Right lobe of liver (tissue), 6 donors: ENCODE measurements at regions not wholly inside any gene's neighbourhood (a gene's known extent, or its start where the extent isn't known, plus 50 kb on each side); places are given as distances from the start of the nearest gene placed in this dataset.

Experiments used
- ATAC-seq, 4 donors: fragments of 200-7000 bp; cut with Tn5 transposase; one replicate each; pipeline ENCODE4 v1.9.1; 2020; ENCODE audit warnings: mild to moderate bottlenecking in 4 of 4, moderate library complexity in 4 of 4
- DNase-seq, 3 donors: peaks; one replicate each; pipeline ENCODE4 v3.0.0-alpha.2; 2020
- H3K27ac ChIP-seq, 3 donors: fragments of 200-600 bp; one replicate each; pipeline ENCODE4 v1.8.0; 2022
- H3K27me3 ChIP-seq, 2 donors: fragments of 200-600 bp; one replicate each; pipeline ENCODE4 v1.8.0; 2022
- H3K36me3 ChIP-seq, 4 donors: fragments of 200-600 bp; sonication (generic) in 1 of 4; one replicate each; pipeline versions ENCODE4 v1.5.1 to v1.8.0; 2017 to 2022; ENCODE audit warnings: control low read depth in 1 of 4
- H3K4me1 ChIP-seq, 4 donors: fragments of 200-600 bp; sonication (generic) in 1 of 4; one replicate each; pipeline versions ENCODE4 v1.5.1 to v1.8.0; 2017 to 2022; ENCODE audit warnings: control low read depth in 1 of 4
- H3K4me3 ChIP-seq, 3 donors: fragments of 200-600 bp; one replicate each; pipeline ENCODE4 v1.8.0; 2022
- H3K9me3 ChIP-seq, 4 donors: fragments of 200-600 bp; sonication (generic) in 1 of 4; one replicate each; pipeline versions ENCODE4 v1.5.1 to v1.8.0; 2017 to 2022; ENCODE audit warnings: control low read depth in 1 of 4
- POLR2A ChIP-seq: fragments of 450-650 bp; IDR thresholded peaks from one replicate; pipeline ENCODE4 v1.6.1; 2017; ENCODE audit warnings: antibody characterized with exemption, mild to moderate bottlenecking
- WGBS: methylation state at CpG from one replicate; pipeline ENCODE4 v1.1.6; 2018; ENCODE audit warnings: low coverage, low lambda C conversion rate; ENCODE audit not compliant: insufficient coverage; ENCODE audit errors: missing lambda C conversion rate; 5-methylcytosine and 5-hydroxymethylcytosine counted together
- intact Hi-C, 2 donors: fragments of 100-400 bp; cut with DNase I; formaldehyde crosslinking; loops; one replicate each; pipeline versions ENCODE4 v1.11.2 to v1.14.1; 2022
- TF ChIP-seq, protein P1 (sequence below), 4 donors: fragments of 200-600 bp in 3 of 4; fragments of 450-650 bp in 1 of 4; IDR thresholded peaks; one replicate each; pipeline versions ENCODE4 v1.5.1 to v1.8.0; 2016 to 2022; ENCODE audit warnings: antibody characterized with exemption in 4 of 4, mild to moderate bottlenecking in 2 of 4
- donor health status: DM: no; HTN: yes; CAD: no.
- donor health status: DM: no; HTN: no; CAD: no.
- donor health status: DM: no; HTN: no; CAD: no.
- donor health status: DM: no; HTN: yes; CAD: no.
- donor health status: DM: no; HTN: yes; CAD: no.

GRCh38 chr20:6898928-6899327 lies 131.4 kb downstream of the BMP2 start:
- 20% methylated on average over 1 of the region's 3 CpGs for WGBS
- H3K4me1 ChIP-seq, result no peaks in the 10 kb centered on the region
- no peaks in the 10 kb centered on the region for H3K36me3 ChIP-seq
- no peaks in the 10 kb centered on the region for H3K9me3 ChIP-seq
- H3K27ac ChIP-seq, result no peak overlapping the region
- no peak for DNase-seq
- no peaks in the 10 kb centered on the region for H3K27me3 ChIP-seq
- intact Hi-C loops, result no loop called here
- TF ChIP-seq, protein P1, sequence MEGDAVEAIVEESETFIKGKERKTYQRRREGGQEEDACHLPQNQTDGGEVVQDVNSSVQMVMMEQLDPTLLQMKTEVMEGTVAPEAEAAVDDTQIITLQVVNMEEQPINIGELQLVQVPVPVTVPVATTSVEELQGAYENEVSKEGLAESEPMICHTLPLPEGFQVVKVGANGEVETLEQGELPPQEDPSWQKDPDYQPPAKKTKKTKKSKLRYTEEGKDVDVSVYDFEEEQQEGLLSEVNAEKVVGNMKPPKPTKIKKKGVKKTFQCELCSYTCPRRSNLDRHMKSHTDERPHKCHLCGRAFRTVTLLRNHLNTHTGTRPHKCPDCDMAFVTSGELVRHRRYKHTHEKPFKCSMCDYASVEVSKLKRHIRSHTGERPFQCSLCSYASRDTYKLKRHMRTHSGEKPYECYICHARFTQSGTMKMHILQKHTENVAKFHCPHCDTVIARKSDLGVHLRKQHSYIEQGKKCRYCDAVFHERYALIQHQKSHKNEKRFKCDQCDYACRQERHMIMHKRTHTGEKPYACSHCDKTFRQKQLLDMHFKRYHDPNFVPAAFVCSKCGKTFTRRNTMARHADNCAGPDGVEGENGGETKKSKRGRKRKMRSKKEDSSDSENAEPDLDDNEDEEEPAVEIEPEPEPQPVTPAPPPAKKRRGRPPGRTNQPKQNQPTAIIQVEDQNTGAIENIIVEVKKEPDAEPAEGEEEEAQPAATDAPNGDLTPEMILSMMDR (IDR thresholded peaks at IDR 0.05), result no peak
- TF ChIP-seq POLR2A, result no peak
- no peak overlapping the region for H3K4me3 ChIP-seq
- no peak for ATAC-seq

DNA sequence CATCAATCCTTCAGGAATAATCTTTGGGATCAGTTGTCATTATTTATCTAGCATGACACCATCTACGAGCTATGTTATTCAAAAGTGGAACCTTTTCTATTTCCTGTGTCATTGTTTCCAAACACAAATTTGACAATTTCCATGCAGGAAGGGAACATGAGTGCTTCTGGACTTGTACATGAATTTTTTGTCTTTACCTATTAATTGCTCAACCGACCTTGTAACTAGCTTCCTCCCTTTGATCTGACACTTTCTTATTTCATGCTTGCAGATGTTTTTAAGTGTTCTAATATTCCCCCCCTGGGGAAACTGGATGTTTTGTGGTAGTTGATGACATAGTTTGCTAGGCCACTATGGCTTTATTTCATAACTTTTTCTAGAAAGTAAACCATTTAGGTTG lies 139.4 kb downstream of the BMP2 start:
- H3K4me1 ChIP-seq, result no peaks in the 10 kb centered on the region
- no peaks in the 10 kb centered on the region for H3K27me3 ChIP-seq
- intact Hi-C loops, result no loop called here
- H3K9me3 ChIP-seq, result no peaks in the 10 kb centered on the region
- no peak for DNase-seq
- no peak overlapping the region for H3K27ac ChIP-seq
- 54% methylated on average over 2 of the region's 2 CpGs for WGBS
- TF ChIP-seq, protein P1 (IDR thresholded peaks at IDR 0.05), result no peak
- no peak for TF ChIP-seq POLR2A
- no peak for ATAC-seq
- H3K36me3 ChIP-seq, result no peaks in the 10 kb centered on the region
- no peak overlapping the region for H3K4me3 ChIP-seq

GRCh38 chr20:6908673-6909072 lies 141.2 kb downstream of the BMP2 start:
- Histone ChIP-seq H3K9me3 (no peaks in the 10 kb centered on the region), H3K36me3 (no peaks in the 10 kb centered on the region), H3K4me1 (no peaks in the 10 kb centered on the region), H3K27ac (no peak overlapping the region), H3K4me3 (no peak overlapping the region), H3K27me3 (no peaks in the 10 kb centered on the region)
- 63% methylated on average over 2 of the region's 2 CpGs for WGBS
- ATAC-seq, result no peak
- TF ChIP-seq, protein P1 (IDR thresholded peaks at IDR 0.05), result no peak
- TF ChIP-seq POLR2A, result no peak
- no peak for DNase-seq
- intact Hi-C loops, result no loop called here

- 75% methylated on average over 3 of the region's 3 CpGs for WGBS
- Histone ChIP-seq H3K4me1 (no peaks in the 10 kb centered on the region), H3K9me3 (no peaks in the 10 kb centered on the region), H3K36me3 (no peaks in the 10 kb centered on the region), H3K4me3 (no peak overlapping the region), H3K27ac (no peak overlapping the region), H3K27me3 (no peaks in the 10 kb centered on the region)
- TF ChIP-seq POLR2A, result no peak
- TF ChIP-seq, protein P1 (IDR thresholded peaks at IDR 0.05), result no peak
- no peak for DNase-seq
- ATAC-seq, result no peak
- intact Hi-C loops, result no loop called here
Observed at GRCh38 chr20:6909608-6910007, 142.1 kb downstream of the BMP2 start.

DNA sequence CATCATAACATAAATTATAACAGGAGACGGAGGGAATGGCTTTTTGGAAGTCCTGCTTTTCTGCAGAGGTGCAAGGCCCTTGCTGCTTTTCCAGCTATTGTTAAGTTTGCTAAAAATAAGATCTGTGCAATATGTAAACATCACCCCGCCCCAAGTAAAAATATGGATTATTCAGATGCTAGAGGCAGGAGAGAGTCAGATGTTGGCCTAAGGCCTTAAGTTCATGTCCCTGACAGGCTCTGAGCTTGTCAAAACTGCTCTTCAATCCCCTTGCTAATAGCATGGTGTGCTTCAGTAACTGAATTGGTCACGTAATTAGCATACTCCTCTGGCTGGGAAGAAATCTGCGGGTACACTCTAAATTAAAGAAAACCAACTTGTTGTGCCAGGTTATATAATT lies 147.5 kb downstream of the BMP2 start:
- Histone ChIP-seq H3K27ac (no peak overlapping the region), H3K4me3 (no peak overlapping the region), H3K27me3 (no peaks in the 10 kb centered on the region), H3K9me3 (no peaks in the 10 kb centered on the region), H3K4me1 (no peaks in the 10 kb centered on the region), H3K36me3 (no peaks in the 10 kb centered on the region)
- no peak for ATAC-seq
- no peak for DNase-seq
- 59% methylated on average over 4 of the region's 4 CpGs for WGBS
- TF ChIP-seq, protein P1 (IDR thresholded peaks at IDR 0.05), result no peak
- TF ChIP-seq POLR2A, result no peak
- intact Hi-C loops, result no loop called here
